A673 (cell line): ENCODE measurements at regions not wholly inside any gene's neighbourhood (a gene's known extent, or its start where the extent isn't known, plus 50 kb on each side); places are given as distances from the start of the nearest gene placed in this dataset.
"Not testable (repeated sequence)": the region's sequence is repeated elsewhere in the genome, so short reads cannot be mapped to it uniquely, and the experiment has no call there.

ENCODE experiments used
- BruUV-seq: library from RNA; stranded (reverse); fragments of 400-500 nt; replicated peaks from 2 replicates; lab custom pipeline; 2021; lab: Mats Ljungman, UMichigan
- CTCF ChIA-PET: fragments of 300-600 bp; sonication (Branson Sonifier 250); formaldehyde crosslinking; loops from one replicate; lab custom pipeline; 2022; ENCODE audit warnings: antibody characterized with exemption; lab: Charles Lee
- POLR2A ChIA-PET: fragments of 300-600 bp; sonication (Branson Sonifier 250); formaldehyde crosslinking; loops from one replicate; lab custom pipeline; 2022; ENCODE audit warnings: antibody characterized with exemption; ENCODE audit not compliant: low non-redundant PET; lab: Charles Lee
- DNase-seq: peaks from one replicate; pipeline ENCODE4 v3.0.0-alpha.2; 2015; ENCODE audit warnings: low spot score
- H3K27ac ChIP-seq: fragments of 200-600 bp; sonication (generic); 2 replicates; pipeline ENCODE4 v1.5.1; 2016; ENCODE audit warnings: mixed run types, low read depth, mild to moderate bottlenecking, mixed read lengths, antibody characterized with exemption, low read length; ENCODE audit not compliant: poor library complexity, severe bottlenecking
- H3K27me3 ChIP-seq: fragments of 200-600 bp; sonication (generic); replicated peaks from 2 replicates; pipeline ENCODE4 v1.6.1; 2017; ENCODE audit warnings: mixed run types, low read depth, mild to moderate bottlenecking, mixed read lengths, antibody characterized with exemption, low read length; ENCODE audit not compliant: insufficient read depth, poor library complexity
- H3K36me3 ChIP-seq: fragments of 200-600 bp; sonication (generic); 2 replicates; pipeline ENCODE4 v1.6.1; 2016; ENCODE audit warnings: mixed run types, mild to moderate bottlenecking, mixed read lengths, antibody characterized with exemption, low read length; ENCODE audit not compliant: insufficient read depth, poor library complexity, severe bottlenecking
- H3K4me1 ChIP-seq: fragments of 200-600 bp; sonication (generic); 2 replicates; pipeline ENCODE4 v1.6.1; 2017; ENCODE audit warnings: mixed run types, mild to moderate bottlenecking, mixed read lengths, antibody characterized with exemption, low read length; ENCODE audit not compliant: insufficient read depth, poor library complexity, severe bottlenecking
- H3K4me3 ChIP-seq: fragments of 200-600 bp; sonication (generic); 2 replicates; pipeline ENCODE4 v1.5.1; 2016; ENCODE audit warnings: low read depth, mixed run types, mild to moderate bottlenecking, mixed read lengths, low read length; ENCODE audit not compliant: poor library complexity, severe bottlenecking
- H3K9me3 ChIP-seq: fragments of 200-600 bp; sonication (generic); 2 replicates; pipeline ENCODE4 v1.6.1; 2016; ENCODE audit warnings: mixed run types, low read depth, mild to moderate bottlenecking, mixed read lengths, antibody characterized with exemption, low read length; ENCODE audit not compliant: poor library complexity, severe bottlenecking
- EZH2 ChIP-seq: fragments of 200-600 bp; sonication (generic); IDR thresholded peaks from 2 replicates; pipeline ENCODE4 v1.6.1; 2017; ENCODE audit warnings: borderline replicate concordance, low read depth, mild to moderate bottlenecking, mixed read lengths, antibody characterized with exemption, low read length; ENCODE audit not compliant: poor library complexity, severe bottlenecking
- intact Hi-C: fragments of 100-400 bp; cut with micrococcal nuclease; formaldehyde crosslinking; loops from one replicate; pipeline ENCODE4 v1.10.0; 2022; ENCODE audit not compliant: unreplicated experiment
- TF ChIP-seq, protein P1 (sequence below): fragments of 300-800, 200-600 bp; sonication (generic); conservative IDR thresholded peaks from 2 replicates; pipeline ENCODE4 v1.5.1; 2017; ENCODE audit warnings: low read depth, mild to moderate bottlenecking, antibody characterized with exemption, low read length, moderate library complexity, mixed read lengths

DNA sequence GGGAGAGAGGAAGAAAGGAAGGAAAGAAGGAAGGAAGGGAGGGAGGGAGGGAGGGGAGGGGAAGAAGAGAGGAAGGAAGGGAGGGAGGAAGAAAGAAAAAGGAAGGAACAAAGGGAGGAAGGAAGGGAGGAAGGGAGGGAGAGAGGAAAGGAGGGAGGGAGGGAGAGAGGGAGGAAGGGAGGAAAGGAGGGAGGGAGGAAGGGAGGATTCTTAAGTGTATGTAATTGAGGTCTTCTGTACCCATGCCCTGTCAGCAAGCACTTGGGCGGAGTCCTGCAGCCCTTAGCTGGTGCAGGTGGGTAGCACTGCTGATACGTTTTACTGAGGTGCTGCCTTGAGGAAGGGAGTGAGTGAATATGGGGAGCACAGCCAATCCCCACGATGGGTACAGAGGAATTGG is 56.9 kb upstream of the RASD2 start:
- TF ChIP-seq EZH2, result no peak
- TF ChIP-seq, protein P1, sequence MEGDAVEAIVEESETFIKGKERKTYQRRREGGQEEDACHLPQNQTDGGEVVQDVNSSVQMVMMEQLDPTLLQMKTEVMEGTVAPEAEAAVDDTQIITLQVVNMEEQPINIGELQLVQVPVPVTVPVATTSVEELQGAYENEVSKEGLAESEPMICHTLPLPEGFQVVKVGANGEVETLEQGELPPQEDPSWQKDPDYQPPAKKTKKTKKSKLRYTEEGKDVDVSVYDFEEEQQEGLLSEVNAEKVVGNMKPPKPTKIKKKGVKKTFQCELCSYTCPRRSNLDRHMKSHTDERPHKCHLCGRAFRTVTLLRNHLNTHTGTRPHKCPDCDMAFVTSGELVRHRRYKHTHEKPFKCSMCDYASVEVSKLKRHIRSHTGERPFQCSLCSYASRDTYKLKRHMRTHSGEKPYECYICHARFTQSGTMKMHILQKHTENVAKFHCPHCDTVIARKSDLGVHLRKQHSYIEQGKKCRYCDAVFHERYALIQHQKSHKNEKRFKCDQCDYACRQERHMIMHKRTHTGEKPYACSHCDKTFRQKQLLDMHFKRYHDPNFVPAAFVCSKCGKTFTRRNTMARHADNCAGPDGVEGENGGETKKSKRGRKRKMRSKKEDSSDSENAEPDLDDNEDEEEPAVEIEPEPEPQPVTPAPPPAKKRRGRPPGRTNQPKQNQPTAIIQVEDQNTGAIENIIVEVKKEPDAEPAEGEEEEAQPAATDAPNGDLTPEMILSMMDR, result no peak
- POLR2A ChIA-PET, result no interaction called here
- Histone ChIP-seq H3K4me1 (peaks cover 39% of the 10 kb centered on the region), H3K27ac (no peak overlapping the region), H3K36me3 (no peaks in the 10 kb centered on the region), H3K9me3 (no peaks in the 10 kb centered on the region), H3K4me3 (no peak overlapping the region), H3K27me3 (no peaks in the 10 kb centered on the region)
- CTCF ChIA-PET, result no interaction called here
- BruUV-seq, result no TSS peak
- intact Hi-C loops, result no loop called here
- no peak for DNase-seq

DNA sequence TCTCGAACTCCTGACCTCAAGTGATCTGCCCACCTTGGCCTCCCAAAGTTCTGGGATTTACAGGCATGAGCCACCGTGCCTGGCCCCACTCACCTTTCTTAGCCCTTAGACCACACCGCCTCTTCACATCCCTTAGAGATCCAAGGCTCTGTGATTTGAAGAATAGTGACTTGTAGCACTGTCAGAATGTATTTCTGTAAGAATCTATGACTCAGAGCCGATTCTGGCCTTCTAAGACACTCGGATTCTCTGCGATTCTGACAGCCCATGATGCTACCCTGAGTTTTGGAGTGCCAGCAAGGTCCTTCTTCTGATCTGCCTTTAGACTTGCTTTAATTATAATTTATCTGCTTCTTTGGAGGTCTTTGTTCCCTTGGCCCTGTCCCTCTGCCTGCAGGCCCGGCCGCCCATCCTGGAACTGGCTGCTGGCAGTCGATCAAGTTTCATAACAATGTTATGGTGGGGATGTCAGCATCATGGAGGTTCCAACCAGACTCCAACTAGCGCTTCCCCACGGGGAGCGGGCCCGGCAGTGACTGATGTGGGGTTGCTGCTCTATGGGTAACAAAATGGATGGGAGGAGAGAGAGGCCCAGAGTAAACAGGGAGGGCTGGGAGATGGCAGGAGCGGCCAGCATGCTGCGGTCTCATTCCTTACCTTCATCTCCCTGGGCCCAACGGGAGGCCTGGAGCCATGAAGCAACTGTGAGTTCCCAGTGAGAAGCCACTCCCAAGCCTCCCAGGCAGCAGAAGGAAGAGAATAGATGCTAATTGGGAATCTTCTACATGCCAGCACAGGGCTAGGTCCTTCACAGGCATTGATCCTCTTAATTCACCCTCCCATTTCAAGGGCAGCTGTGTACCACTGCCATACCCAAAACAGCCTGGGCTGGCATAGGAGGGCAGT is 55.7 kb upstream of the RASD2 start:
- TF ChIP-seq EZH2, result no peak
- TF ChIP-seq, protein P1, result no peak
- Histone ChIP-seq H3K36me3 (no peaks in the 10 kb centered on the region), H3K27me3 (no peaks in the 10 kb centered on the region), H3K4me1 (peaks cover 28% of the 10 kb centered on the region), H3K4me3 (no peak overlapping the region), H3K9me3 (no peaks in the 10 kb centered on the region), H3K27ac (no peak overlapping the region)
- POLR2A ChIA-PET, result no interaction called here
- no peak for DNase-seq
- intact Hi-C loops, result no loop called here
- BruUV-seq, result no TSS peak
- CTCF ChIA-PET, result no interaction called here

DNA sequence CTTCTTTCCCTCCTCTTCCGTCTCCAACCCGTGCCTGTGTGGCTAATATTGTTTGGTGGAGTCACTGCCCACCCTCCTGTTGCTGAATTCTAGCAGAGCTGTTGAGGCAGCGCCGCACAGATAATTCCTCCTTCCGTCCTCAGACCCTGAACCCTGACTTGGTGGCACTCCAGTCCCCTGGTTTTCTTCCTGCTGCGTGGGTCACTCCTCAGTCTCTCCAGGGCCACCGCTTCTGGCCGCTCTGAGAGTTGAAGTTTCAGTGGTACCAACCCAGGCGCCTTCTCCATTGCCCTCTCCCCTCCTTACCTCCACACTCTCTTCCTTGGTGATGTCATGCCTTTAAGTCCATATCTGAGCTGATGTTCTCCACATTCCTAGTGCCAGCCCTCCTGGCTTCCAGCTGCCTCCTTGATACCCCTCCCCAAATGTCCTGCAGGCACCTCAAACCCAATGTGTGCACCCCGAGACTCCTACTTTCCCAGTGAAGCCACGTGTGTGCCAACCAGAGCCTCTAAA is 54.5 kb upstream of the RASD2 start:
- H3K27me3 ChIP-seq, result no peaks in the 10 kb centered on the region

DNA sequence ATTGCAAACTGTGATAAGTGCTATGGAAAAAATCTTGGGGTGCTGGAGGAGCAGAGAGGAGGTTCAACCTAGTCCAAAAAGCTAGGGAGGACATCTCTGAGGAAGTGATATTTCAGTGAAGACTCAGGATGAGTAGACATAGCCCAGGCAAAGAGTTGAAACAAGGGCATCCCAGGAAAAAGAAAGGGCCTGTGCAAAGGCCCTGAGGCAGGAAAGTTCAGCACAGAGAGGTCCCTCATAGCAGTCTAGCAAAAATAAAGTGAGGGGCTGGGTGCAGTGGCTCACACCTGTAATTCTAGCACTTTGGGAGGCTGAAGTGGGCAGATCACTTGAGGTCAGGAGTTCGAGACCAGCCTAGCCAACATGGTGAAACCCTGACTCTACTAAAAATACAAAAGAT is 53.0 kb upstream of the RASD2 start:
- POLR2A ChIA-PET, DNase-seq, BruUV-seq, intact Hi-C loops, H3K27ac ChIP-seq, H3K27me3 ChIP-seq, CTCF ChIA-PET, H3K4me3 ChIP-seq, H3K9me3 ChIP-seq, H3K36me3 ChIP-seq, H3K4me1 ChIP-seq: not testable (repeated sequence)

More for the DNA sequence above, 54.5 kb upstream of the RASD2 start:
- no TSS peak for BruUV-seq
- Histone ChIP-seq H3K36me3 (no peaks in the 10 kb centered on the region), H3K9me3 (no peaks in the 10 kb centered on the region), H3K27ac (no peak overlapping the region), H3K4me1 (peaks cover 15% of the 10 kb centered on the region), H3K4me3 (no peak overlapping the region)
- ChIA-PET CTCF (no interaction called here), POLR2A (no interaction called here)
- no peak for DNase-seq
- TF ChIP-seq, protein P1, result no peak
- no peak for TF ChIP-seq EZH2
- intact Hi-C loops, result no loop called here
